Bronchial epithelial cell (primary cell): ENCODE measurements at regions not wholly inside any gene's neighbourhood (a gene's known extent, or its start where the extent isn't known, plus 50 kb on each side); places are given as distances from the start of the nearest gene placed in this dataset.

ENCODE experiments used
- DNase-seq: peaks from one replicate; pipeline ENCODE4 v3.0.0-alpha.2; 2010; ENCODE audit warnings: low read depth
- FAIRE-seq: peaks from 2 replicates; lab custom pipeline; 2011; peaks lifted over from hg19 to GRCh38; lab: Jason Lieb, UNC
- H3K27me3 ChIP-seq: 2 replicates; pipeline ENCODE4 v1.5.1; 2011; ENCODE audit warnings: low read length; ENCODE audit not compliant: control insufficient read depth, insufficient read depth
- H3K36me3 ChIP-seq: 2 replicates; pipeline ENCODE4 v1.5.1; 2011; ENCODE audit warnings: low read length; ENCODE audit not compliant: control insufficient read depth, insufficient read depth
- H3K4me3 ChIP-seq: 2 replicates; pipeline ENCODE4 v1.5.1; 2011; ENCODE audit warnings: mild to moderate bottlenecking, low read depth, low read length, control low read depth
- TF ChIP-seq, protein P1 (sequence below): IDR thresholded peaks from 2 replicates; pipeline ENCODE4 v1.5.1; 2011; ENCODE audit warnings: mild to moderate bottlenecking, moderate library complexity, low read length, control low read depth, inconsistent platforms; ENCODE audit not compliant: insufficient read depth, severe bottlenecking

DNA sequence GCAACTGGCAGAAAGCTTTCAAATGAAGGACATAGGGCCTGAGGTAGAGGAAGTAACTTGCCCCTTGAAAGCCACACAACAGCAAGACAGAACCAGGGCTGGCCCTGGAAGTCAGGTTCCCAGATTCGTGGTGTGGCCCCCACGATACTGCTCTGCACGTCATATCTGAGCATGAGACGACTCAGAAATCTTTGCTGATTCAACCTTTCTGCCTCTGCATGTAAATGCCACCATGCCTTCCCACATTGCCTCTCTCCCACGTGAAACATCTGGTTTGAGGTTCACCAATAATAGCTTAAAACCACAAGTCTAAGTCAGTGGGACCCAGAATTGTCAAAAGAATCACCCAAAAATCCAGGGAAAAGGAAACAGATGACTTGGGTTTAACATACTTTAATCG is 214.0 kb upstream of the TRIB2 start:
- Histone ChIP-seq H3K4me3 (no peak overlapping the region), H3K27me3 (no peaks in the 10 kb centered on the region), H3K36me3 (no peaks in the 10 kb centered on the region)
- TF ChIP-seq, protein P1, sequence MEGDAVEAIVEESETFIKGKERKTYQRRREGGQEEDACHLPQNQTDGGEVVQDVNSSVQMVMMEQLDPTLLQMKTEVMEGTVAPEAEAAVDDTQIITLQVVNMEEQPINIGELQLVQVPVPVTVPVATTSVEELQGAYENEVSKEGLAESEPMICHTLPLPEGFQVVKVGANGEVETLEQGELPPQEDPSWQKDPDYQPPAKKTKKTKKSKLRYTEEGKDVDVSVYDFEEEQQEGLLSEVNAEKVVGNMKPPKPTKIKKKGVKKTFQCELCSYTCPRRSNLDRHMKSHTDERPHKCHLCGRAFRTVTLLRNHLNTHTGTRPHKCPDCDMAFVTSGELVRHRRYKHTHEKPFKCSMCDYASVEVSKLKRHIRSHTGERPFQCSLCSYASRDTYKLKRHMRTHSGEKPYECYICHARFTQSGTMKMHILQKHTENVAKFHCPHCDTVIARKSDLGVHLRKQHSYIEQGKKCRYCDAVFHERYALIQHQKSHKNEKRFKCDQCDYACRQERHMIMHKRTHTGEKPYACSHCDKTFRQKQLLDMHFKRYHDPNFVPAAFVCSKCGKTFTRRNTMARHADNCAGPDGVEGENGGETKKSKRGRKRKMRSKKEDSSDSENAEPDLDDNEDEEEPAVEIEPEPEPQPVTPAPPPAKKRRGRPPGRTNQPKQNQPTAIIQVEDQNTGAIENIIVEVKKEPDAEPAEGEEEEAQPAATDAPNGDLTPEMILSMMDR, result no peak
- FAIRE-seq, result no peak
- DNase-seq, result no peak

DNA sequence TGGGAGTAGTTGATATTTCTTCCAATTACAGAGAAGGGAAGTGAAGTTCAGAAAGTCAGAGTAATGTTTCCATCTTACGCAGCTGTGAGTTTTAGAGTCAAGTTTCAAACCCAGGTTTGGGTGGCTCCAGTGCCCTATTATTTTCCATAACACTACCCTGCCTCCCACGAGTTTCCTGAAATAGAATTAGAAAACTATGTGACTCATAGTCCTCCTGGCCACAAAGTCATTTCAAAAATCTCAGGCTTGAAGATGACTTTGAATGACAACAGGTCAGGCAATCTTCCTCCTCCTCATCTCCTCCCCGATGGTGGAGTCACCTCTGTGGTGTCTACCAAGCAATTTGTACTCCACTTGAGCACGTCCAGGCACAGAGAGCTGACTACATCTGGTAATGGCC is 212.3 kb upstream of the TRIB2 start:
- DNase-seq (no peak), FAIRE-seq (no peak)
- no peaks in the 10 kb centered on the region for H3K27me3 ChIP-seq
- no peak overlapping the region for H3K4me3 ChIP-seq
- H3K36me3 ChIP-seq, result no peaks in the 10 kb centered on the region
- TF ChIP-seq, protein P1, result no peak

DNA sequence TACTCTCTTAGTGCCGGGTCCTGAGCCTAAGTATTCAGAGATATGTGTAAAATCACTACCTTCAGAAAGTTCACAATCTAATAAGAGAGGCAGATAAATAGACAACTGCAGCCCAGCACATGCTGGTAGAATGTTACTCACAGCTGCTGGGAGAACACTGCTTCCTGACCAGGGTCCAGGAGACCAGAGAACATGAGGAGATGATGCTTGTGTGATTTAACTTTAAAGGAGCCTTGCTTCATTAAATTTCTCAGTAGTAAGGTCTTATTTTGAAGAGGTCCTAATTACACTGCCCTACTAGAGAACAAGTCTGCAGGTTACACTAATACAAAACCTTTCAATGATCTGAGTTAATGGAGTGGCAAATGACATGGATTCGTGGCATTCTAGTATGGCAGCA is 209.9 kb upstream of the TRIB2 start:
- FAIRE-seq (no peak), DNase-seq (no peak)
- Histone ChIP-seq H3K36me3 (no peaks in the 10 kb centered on the region), H3K4me3 (no peak overlapping the region), H3K27me3 (no peaks in the 10 kb centered on the region)
- TF ChIP-seq, protein P1, result no peak

DNA sequence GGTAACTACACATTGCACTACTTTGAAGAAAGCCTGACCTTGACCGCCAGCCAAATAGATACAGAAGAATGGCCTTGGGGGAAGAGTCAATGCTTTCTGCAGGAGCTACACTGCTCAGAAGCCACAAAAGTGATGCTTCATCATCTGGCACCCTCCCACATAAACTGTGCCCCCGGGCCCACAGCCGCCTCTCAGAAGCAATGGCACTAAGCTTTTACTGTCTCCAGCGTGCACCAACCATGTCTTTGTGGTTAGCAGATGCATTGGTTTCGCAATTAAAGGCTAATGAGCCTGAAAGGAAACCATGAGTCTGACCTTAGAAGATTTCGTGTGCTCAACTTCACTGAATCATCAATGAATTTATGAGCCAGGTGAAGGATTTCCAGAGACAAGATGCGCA is 209.4 kb upstream of the TRIB2 start:
- no peak overlapping the region for H3K4me3 ChIP-seq
- no peaks in the 10 kb centered on the region for H3K27me3 ChIP-seq
- DNase-seq (peak; percentile 95), FAIRE-seq (peak; percentile 64)
- no peaks in the 10 kb centered on the region for H3K36me3 ChIP-seq
- TF ChIP-seq, protein P1, result no peak

DNA sequence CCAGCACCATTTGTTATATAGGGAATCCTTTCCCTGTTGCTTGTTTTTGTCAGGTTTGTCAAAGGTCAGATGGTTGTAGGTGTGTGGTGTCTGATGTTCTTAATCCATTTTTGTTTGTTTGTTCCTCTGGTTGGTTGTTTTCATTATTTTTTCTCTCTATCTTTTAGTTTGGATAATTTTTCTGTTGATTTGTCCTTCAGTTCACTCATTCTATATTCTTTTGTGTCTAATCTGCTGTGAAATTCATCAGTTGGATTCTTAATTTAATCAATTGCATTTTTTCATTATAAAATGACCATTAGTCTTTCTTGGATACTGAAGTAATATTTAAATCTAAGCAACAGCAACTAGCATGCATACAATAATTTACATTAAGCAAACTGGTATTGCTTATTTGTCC is 206.7 kb upstream of the TRIB2 start:
- Histone ChIP-seq H3K27me3 (no peaks in the 10 kb centered on the region), H3K36me3 (no peaks in the 10 kb centered on the region), H3K4me3 (no peak overlapping the region)
- TF ChIP-seq, protein P1, result no peak
- FAIRE-seq, result no peak
- no peak for DNase-seq

DNA sequence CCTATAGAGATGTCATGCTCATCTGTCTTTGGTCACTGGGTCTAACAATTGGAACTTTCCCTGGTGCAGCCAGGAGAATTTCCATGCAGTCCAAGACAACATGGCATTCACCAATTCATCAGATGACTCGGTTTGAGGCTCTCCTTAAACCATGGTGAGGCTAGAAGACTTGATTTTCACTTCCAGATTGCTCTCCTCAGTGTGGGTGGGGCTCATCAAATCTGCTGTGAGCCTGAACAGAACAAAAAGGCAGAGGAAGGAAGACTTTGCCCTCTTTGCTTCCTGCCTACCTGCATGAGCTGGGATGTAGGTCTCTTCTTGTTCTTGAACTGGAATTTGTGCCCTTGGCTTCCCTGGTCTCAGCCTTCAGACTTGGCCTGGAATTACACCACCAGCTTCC is 203.4 kb upstream of the TRIB2 start:
- TF ChIP-seq, protein P1, result no peak
- DNase-seq, result no peak
- no peaks in the 10 kb centered on the region for H3K36me3 ChIP-seq
- no peak overlapping the region for H3K4me3 ChIP-seq
- H3K27me3 ChIP-seq, result no peaks in the 10 kb centered on the region
- no peak for FAIRE-seq
